Esophagus squamous epithelium (tissue), 4 donors: ENCODE measurements at regions not wholly inside any gene's neighbourhood (a gene's known extent, or its start where the extent isn't known, plus 50 kb on each side); places are given as distances from the start of the nearest gene placed in this dataset.

Source experiments
- CTCF ChIP-seq, 6 experiments: fragments of 450-650 bp in 4 of 6; fragments of 200-600 bp in 2 of 6; sonication (generic) in 2 of 6; IDR thresholded peaks; one replicate each; pipeline ENCODE4 v1.5.1; 2016 to 2019; ENCODE audit warnings: antibody characterized with exemption in 6 of 6, mild to moderate bottlenecking in 4 of 6, moderate library complexity in 4 of 6
- POLR2A ChIP-seq, 4 donors: fragments of 450-650 bp; IDR thresholded peaks; one replicate each; pipeline ENCODE4 v1.6.1; 2017; ENCODE audit warnings: antibody characterized with exemption in 4 of 4, mild to moderate bottlenecking in 4 of 4, moderate library complexity in 3 of 4

DNA sequence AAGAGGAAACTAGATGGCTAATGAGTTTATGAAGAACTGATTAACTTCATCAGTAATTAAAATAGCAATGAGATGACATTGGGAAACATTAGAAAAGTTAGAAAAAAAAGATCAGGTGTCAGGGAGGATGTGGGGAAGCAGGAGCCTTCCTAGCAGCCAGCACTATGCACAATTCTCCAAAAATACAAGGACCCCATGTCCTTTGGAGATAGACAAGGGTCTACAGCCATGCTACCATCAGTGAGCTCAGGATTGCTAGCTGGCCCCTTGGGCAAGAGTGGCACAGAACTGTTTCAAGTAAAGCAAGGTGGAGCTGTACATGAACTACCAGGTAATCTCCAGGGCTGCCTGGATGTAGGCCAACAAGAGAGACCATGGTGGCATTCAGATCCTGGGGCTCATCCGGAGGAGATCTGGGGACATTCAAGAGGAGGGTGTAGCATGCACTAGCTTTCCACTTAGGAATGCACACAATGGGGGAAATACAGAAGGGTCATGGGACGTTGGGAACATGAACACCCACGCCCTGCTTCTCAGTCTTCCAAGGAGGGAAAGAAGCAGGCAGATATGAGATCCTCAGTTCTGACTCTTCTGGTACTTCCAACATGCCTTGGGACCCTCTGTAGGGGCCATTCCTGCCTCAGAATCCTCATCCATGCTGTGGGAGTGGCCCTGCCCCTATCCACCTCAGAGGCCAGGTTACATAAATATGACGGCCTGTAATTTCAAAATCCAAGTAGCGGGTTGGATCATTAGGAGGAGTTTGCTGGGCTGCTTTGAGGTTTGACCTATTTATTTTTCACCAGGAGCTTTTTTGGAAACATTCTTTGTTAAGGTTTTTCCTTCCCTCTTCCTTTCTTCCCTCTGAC, 82.2 kb upstream of the HABP2 start:
- TF ChIP-seq CTCF (IDR thresholded peaks at IDR 0.05) (no peak), POLR2A (IDR thresholded peaks at IDR 0.05) (no peak)
